K562 (cell line): ENCODE measurements at regions not wholly inside any gene's neighbourhood (a gene's known extent, or its start where the extent isn't known, plus 50 kb on each side); places are given as distances from the start of the nearest gene placed in this dataset.
A peak's percentile ranks its signal among the peaks of the same experiment; 100 is the strongest.

Experiments
- COPS2 ChIP-seq: fragments of 450-650 bp; conservative IDR thresholded peaks from 2 replicates; pipeline ENCODE4 v1.6.1; 2016; ENCODE audit warnings: mild to moderate bottlenecking, moderate library complexity
- CTCF ChIP-seq, 3 experiments: IDR thresholded peaks in 2 of 3; conservative IDR thresholded peaks in 1 of 3; 2 replicates each; pipeline ENCODE4 v1.5.1; 2011 to 2012; ENCODE audit warnings: low read length in 3 of 3, mild to moderate bottlenecking in 3 of 3, control low read depth in 2 of 3, improper control_type of control experiment in 1 of 3, inconsistent platforms in 1 of 3, low read depth in 1 of 3, mixed read lengths in 1 of 3, moderate library complexity in 1 of 3; ENCODE audit not compliant: insufficient read depth in 2 of 3
- ESRRA ChIP-seq: fragments of 450-650 bp; IDR thresholded peaks from 2 replicates; pipeline ENCODE4 v1.6.1; 2014; ENCODE audit warnings: low read depth, mild to moderate bottlenecking, moderate library complexity, borderline replicate concordance
- FOXM1 ChIP-seq, 2 experiments: fragments of 450-650 bp in 1 of 2; sonication (generic) in 1 of 2; formaldehyde crosslinking in 1 of 2; IDR thresholded peaks; 2 replicates each; pipeline versions ENCODE4 v1.6.1 to v1.9.0; 2017 to 2022; ENCODE audit warnings: low read depth in 2 of 2, mild to moderate bottlenecking in 2 of 2, missing genetic modification reagents in 1 of 2, moderate library complexity in 1 of 2
- FOXP4 ChIP-seq: sonication (generic); formaldehyde crosslinking; IDR thresholded peaks from 2 replicates; pipeline ENCODE4 v1.8.0; 2022; ENCODE audit warnings: mild to moderate bottlenecking, missing genetic modification reagents, borderline replicate concordance
- KDM1A ChIP-seq, 2 experiments: fragments of 450-650 bp; IDR thresholded peaks; 2 replicates each; pipeline ENCODE4 v1.6.1; 2016; ENCODE audit warnings: mild to moderate bottlenecking in 2 of 2
- KLF16 ChIP-seq: IDR thresholded peaks from 2 replicates; pipeline ENCODE4 v1.6.1; 2016; ENCODE audit warnings: antibody characterized with exemption
- REST ChIP-seq, 2 experiments: fragments of 450-650 bp; formaldehyde crosslinking in 1 of 2; IDR thresholded peaks; 2 replicates each; pipeline versions ENCODE4 v1.4.0 to v1.6.1; 2014 to 2020; ENCODE audit warnings: mild to moderate bottlenecking in 2 of 2, borderline replicate concordance in 1 of 2, low read depth in 1 of 2
- SLC30A9 ChIP-seq: fragments of 250-450 bp; sonication (Bioruptor Pico); IDR thresholded peaks from 2 replicates; pipeline ENCODE4 v1.8.0; 2022; ENCODE audit warnings: mild to moderate bottlenecking, moderate library complexity
- SMARCA5 ChIP-seq: fragments of 450-650 bp; IDR thresholded peaks from 2 replicates; pipeline ENCODE4 v1.6.1; 2016
- TRIM28 ChIP-seq: fragments of 450-650 bp; IDR thresholded peaks from 2 replicates; pipeline ENCODE4 v1.6.1; 2017

- TF ChIP-seq CTCF (IDR thresholded peaks at IDR 0.05 in 2 of 3, conservative IDR thresholded peaks at IDR 0.05 in 1 of 3; ENCODE audit: insufficient read depth in 2 of 3, low read depth in 1 of 3, low read length in 3 of 3) (peak; percentile 78 to 80 (median 80)), ESRRA (peak; percentile 40; the same call in 1 of the 2 replicates), KLF16 (0 out of 2 replicates have a peak, but pooled peaks have one; percentile 20), REST (IDR thresholded peaks at IDR 0.05; ENCODE audit: borderline replicate concordance) (peak; percentile 66), REST (CRISPR knock-in tag; IDR thresholded peaks at IDR 0.05; ENCODE audit: low read depth) (no peak), COPS2 (no peak), FOXM1 (IDR thresholded peaks at IDR 0.05; ENCODE audit: low read depth) (0 out of 2 replicates have a peak, but pooled peaks have one; percentile 12), FOXM1 (CRISPR knock-in tag; IDR thresholded peaks at IDR 0.05; ENCODE audit: low read depth) (no peak), FOXP4 (no peak), SLC30A9 (CRISPR knock-in tag) (no peak), KDM1A (IDR thresholded peaks at IDR 0.05) (peak; percentile 57 to 83; a peak in 3 of 4 replicates), SMARCA5 (peak; percentile 89; the same call in 1 of the 2 replicates), TRIM28 (0 out of 2 replicates have a peak, but pooled peaks have one; percentile 38)
- TF ChIP-seq, all 486 proteins: peak for 22
Measured at GRCh38 chr15:77784361-77785292, 151.9 kb upstream of the LINGO1 start (continued).
